GM19023 (cell line): ENCODE measurements at regions not wholly inside any gene's neighbourhood (a gene's known extent, or its start where the extent isn't known, plus 50 kb on each side); places are given as distances from the start of the nearest gene placed in this dataset.

Experiments used
- ATAC-seq: cut with Tn5 transposase; IDR thresholded peaks from one replicate; pipeline ENCODE4 v1.9.1; 2021; ENCODE audit warnings: mild to moderate bottlenecking, moderate library complexity; ENCODE audit not compliant: unreplicated experiment

- no peak for ATAC-seq
Observed at GRCh38 chr2:16508490-16508851, 157.2 kb downstream of the CYRIA start.

GRCh38 chr2:16507655-16508489 lies 157.8 kb downstream of the CYRIA start:
- ATAC-seq: no peak

- no peak for ATAC-seq
Observed at GRCh38 chr2:16506366-16506765, 159.3 kb downstream of the CYRIA start.

- ATAC-seq: no peak
Observed at GRCh38 chr2:16496426-16497388, 168.9 kb downstream of the CYRIA start.

GRCh38 chr2:16495509-16496208 lies 170.0 kb downstream of the CYRIA start:
- no peak for ATAC-seq

- ATAC-seq: no peak
Observed at GRCh38 chr2:16494836-16495508, 170.7 kb downstream of the CYRIA start.

GRCh38 chr2:16493788-16494187 lies 171.8 kb downstream of the CYRIA start:
- no peak for ATAC-seq

- ATAC-seq: no peak
Observed at GRCh38 chr2:16487686-16488085, 177.9 kb downstream of the CYRIA start.

- ATAC-seq: no peak
Observed at GRCh38 chr2:16485251-16485650, 180.4 kb downstream of the CYRIA start.

- ATAC-seq: no peak
Observed at GRCh38 chr2:16482460-16482859, 183.2 kb downstream of the CYRIA start.

- ATAC-seq: no peak
Observed at GRCh38 chr2:16481351-16481750, 184.3 kb downstream of the CYRIA start.

- no peak for ATAC-seq
Observed at GRCh38 chr2:16479721-16480120, 185.9 kb downstream of the CYRIA start.

GRCh38 chr2:16478434-16479210 lies 187.0 kb downstream of the CYRIA start:
- ATAC-seq: no peak

- no peak for ATAC-seq
Observed at GRCh38 chr2:16477648-16478047, 188.0 kb downstream of the CYRIA start.

GRCh38 chr2:16476866-16477265 lies 188.8 kb downstream of the CYRIA start:
- ATAC-seq: no peak

- no peak for ATAC-seq
Observed at GRCh38 chr2:16475986-16476567, 189.6 kb downstream of the CYRIA start.

- ATAC-seq: no peak
Observed at GRCh38 chr2:16475586-16475985, 190.0 kb downstream of the CYRIA start.

GRCh38 chr2:16473575-16473974 lies 192.1 kb downstream of the CYRIA start:
- ATAC-seq: no peak

GRCh38 chr2:16470936-16471490 lies 194.6 kb downstream of the CYRIA start:
- no peak for ATAC-seq
